GM18867 (cell line): ENCODE measurements at regions not wholly inside any gene's neighbourhood (a gene's known extent, or its start where the extent isn't known, plus 50 kb on each side); places are given as distances from the start of the nearest gene placed in this dataset.

Source experiments
- ATAC-seq: cut with Tn5 transposase; IDR thresholded peaks from one replicate; pipeline ENCODE4 v1.9.1; 2021; ENCODE audit warnings: mild to moderate bottlenecking, moderate library complexity; ENCODE audit not compliant: unreplicated experiment

DNA sequence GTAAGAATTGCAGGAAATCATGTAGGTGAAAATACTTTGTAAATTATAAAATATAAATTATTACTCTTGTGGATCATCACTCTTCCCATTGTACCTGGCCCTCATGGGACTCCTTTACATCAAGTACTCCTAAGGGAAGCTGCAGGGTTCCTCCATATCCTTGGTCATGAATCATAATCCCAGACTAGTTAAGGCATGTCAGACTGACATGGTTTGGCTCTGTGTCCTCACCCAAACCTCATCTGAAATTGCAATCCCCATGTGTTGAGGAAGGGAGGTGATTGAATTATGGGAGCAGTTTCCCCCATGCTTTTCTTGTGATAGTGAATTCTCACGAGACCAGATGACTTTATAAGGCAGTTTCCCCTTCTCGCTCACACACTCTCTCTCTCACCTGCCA, 77.1 kb downstream of the CMPK2 start:
- no peak for ATAC-seq

DNA sequence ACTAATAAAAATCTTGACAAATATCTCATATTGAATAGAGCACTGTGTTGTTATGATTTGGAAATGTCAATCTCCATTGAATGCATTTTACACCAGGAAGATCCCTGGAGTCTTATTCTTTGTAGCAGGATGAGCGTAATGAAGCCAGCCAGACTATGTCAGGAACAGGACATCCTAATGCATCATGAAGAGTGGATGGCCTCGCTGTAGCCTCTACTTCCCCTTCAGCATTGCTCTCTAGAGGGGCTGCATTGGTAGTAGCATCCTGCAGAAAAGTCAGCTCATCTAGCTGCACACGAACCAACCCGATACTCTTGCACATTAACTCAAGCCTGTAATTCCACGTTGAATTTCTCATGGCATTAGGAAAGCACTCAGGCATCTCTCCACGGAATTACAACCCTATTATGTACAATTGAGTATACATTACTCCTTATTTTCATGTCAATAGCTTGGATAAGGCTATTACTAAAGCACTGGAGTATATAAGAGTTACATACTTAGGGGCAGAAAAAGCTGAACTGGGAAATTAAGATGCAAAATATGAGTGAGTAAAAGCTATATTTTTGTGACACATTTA, 76.1 kb downstream of the CMPK2 start:
- no peak for ATAC-seq

DNA sequence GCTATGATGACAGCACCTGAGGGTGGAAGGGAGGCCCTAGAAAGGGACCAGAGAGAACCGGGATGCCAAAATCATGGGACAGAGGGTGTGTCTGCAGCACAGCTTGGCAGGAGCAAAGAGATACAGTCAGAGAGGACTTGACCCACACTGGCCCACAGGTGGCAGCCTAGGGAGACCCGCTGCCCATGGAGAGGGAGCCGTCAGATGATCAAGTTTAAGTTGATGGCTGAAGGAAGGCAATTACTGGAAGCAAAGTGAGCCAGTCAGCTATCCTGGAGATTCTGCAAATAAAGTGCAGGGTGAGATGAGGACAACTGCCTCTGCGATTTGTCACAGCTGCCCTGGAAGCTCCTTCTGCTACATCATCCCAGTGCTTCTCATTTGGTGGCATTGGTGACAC, 74.0 kb downstream of the CMPK2 start:
- no peak for ATAC-seq

DNA sequence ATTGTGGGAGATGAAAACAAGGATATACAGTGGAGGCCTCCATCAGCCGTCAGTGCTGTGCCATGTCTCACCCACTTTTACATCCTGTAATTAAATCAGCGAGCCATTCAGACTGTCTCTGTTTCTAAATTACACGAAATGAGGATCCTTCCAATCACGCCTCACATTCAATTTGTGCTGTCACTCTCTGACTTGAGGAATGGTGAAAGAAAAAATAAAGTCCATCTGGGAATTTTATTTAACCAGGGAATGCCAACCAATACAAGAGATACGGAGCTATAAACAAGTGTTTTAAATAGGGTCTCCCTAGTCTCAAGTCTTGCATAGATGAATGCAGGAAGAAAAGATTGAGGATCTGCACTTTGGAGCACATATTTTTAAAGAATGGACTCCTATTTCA, 72.8 kb downstream of the CMPK2 start:
- no peak for ATAC-seq

DNA sequence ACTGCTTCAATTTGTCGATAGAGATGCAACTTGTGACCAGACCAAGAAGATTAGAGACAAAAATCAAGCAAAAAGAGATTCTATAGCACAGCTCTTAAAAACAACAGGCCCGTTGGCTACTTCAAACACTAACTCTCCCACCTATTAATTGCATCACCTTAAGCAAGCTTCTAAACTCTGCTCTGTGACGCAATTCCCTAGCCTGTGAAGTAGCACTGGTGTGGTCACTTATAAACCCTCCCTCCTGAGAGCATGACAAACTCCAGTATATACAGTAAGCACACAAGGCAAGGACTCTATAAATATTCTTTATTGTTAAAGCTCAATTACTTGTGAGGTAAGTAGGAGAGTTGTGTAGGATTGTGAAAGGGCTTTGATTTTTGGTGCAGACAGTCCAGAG, 72.3 kb downstream of the CMPK2 start:
- no peak for ATAC-seq

DNA sequence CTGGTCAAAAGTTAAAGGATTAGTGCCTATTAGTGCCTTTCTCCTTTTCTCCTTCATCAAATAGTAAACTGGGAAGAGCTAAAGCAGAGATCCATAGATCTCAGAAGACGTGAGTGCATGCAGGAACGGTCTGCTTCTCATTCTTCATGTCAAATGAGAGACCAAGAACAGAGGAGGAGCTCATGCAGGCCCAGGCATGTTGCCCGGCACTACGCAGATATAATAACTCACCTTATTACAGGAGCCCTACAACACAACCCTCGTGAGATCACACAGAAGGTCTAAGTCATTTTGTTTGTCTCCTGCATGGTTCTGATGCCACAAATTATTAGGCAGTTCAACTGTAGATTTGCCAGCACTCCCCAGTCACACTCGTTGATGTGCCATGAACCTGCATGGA, 71.8 kb downstream of the CMPK2 start:
- ATAC-seq, result no peak

DNA sequence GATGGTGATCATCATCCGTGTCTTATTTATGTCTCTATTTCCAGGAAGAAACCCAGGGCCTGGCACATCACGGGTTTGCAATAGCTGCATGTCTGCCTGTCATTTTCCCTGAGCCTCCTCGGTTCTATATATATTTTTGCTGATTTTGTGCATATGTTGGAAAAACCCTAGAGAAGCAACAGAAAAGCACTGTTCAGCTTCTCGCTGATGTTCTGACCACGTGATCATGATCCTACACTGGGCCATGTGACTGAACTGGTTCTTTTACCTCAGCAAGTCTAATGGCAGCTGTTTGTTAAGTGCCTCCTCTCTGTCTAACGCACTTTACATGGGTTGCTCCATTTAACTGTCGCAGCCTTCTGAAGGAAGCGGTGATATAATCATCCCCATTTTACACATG, 71.3 kb downstream of the CMPK2 start:
- ATAC-seq, result no peak
